ENCODE measurements at regions not wholly inside any gene's neighbourhood (a gene's known extent, or its start where the extent isn't known, plus 50 kb on each side); places are given as distances from the start of the nearest gene placed in this dataset.

GRCh38 chr13:65300220-65300619 lies 1929.9 kb downstream of the PCDH9 start:
- no peaks in the 10 kb centered on the region for H3K4me1 ChIP-seq (ENCODE audit: insufficient read depth, low read length)
- Mint-ChIP-seq H3K27me3 (ENCODE audit: low read depth) (no peaks in the 10 kb centered on the region), H3K4me1 (no peaks in the 10 kb centered on the region), H3K4me3 (no peak overlapping the region), H3K9me3 (no peaks in the 10 kb centered on the region), H3K27ac (no peak overlapping the region), H3K36me3 (ENCODE audit: insufficient read depth in 1 of 3, low read depth in 3 of 3) (no peaks in the 10 kb centered on the region)
- no peak overlapping the region for H3K4ac ChIP-seq (ENCODE audit: low read depth, low read length)
- no peak overlapping the region for H3K14ac ChIP-seq (ENCODE audit: insufficient read depth, low read length)
- no peak overlapping the region for H4K91ac ChIP-seq (ENCODE audit: insufficient read length, low read depth, low read length)
- no peak overlapping the region for H3K4me2 ChIP-seq (ENCODE audit: insufficient read depth, insufficient read length, low read length)
- TF ChIP-seq CTCF (conservative IDR thresholded peaks at IDR 0.05) = no peak
- no peak overlapping the region for H3K18ac ChIP-seq (ENCODE audit: insufficient read length, low read depth, low read length)
- H3K23me2 ChIP-seq (ENCODE audit: insufficient read length, low read depth, low read length, poor library complexity, severe bottlenecking) = no peaks in the 10 kb centered on the region
- H2AK5ac ChIP-seq (ENCODE audit: insufficient read length, low read length) = no peak overlapping the region
- H2BK15ac ChIP-seq (ENCODE audit: low read depth, low read length) = no peak overlapping the region
- no peak overlapping the region for H3T11ph ChIP-seq (ENCODE audit: low read length)
- H3K79me2 ChIP-seq (ENCODE audit: insufficient read depth, low read length) = no peaks in the 10 kb centered on the region
- H3K23ac ChIP-seq (ENCODE audit: insufficient read length, low read depth, low read length) = no peak overlapping the region
- no peak overlapping the region for H3K9ac ChIP-seq (ENCODE audit: extremely low read depth, insufficient read length, low read length)
- H2BK12ac ChIP-seq (ENCODE audit: insufficient read length, low read depth, low read length) = no peak overlapping the region
- DNase-seq = no peak
- no peaks in the 10 kb centered on the region for H3K9me3 ChIP-seq (ENCODE audit: control insufficient read depth, low read depth, low read length)
- H4K8ac ChIP-seq (replicated peaks; ENCODE audit: insufficient read length, low read depth, low read length) = no peak overlapping the region
- H4K5ac ChIP-seq (ENCODE audit: insufficient read length, low read depth, low read length) = no peak overlapping the region
- no peak overlapping the region for H2BK120ac ChIP-seq (ENCODE audit: low read depth, low read length, poor library complexity, severe bottlenecking)
- H2AFZ ChIP-seq (ENCODE audit: low read length) = no peak overlapping the region
- no peaks in the 10 kb centered on the region for H4K20me1 ChIP-seq (ENCODE audit: control insufficient read depth, insufficient read depth, insufficient read length)
- no peak overlapping the region for H2BK20ac ChIP-seq (ENCODE audit: low read depth, low read length, poor library complexity, severe bottlenecking)
- no peaks in the 10 kb centered on the region for H3K27me3 ChIP-seq (ENCODE audit: insufficient read depth, low read length)
- H3K27ac ChIP-seq (ENCODE audit: insufficient read length, low read depth, low read length) = no peak overlapping the region
- H3K79me1 ChIP-seq (ENCODE audit: insufficient read depth, low read depth, low read length, poor library complexity, severe bottlenecking) = no peaks in the 10 kb centered on the region
- no peak overlapping the region for H3K56ac ChIP-seq (ENCODE audit: insufficient read length, low read depth, low read length)
- H2BK5ac ChIP-seq (ENCODE audit: insufficient read length, low read length) = no peak overlapping the region
